ENCODE measurements at regions not wholly inside any gene's neighbourhood (a gene's known extent, or its start where the extent isn't known, plus 50 kb on each side); places are given as distances from the start of the nearest gene placed in this dataset.

GRCh38 chr12:94790825-94791224 lies 140.5 kb upstream of the TMCC3 start:
- H3K27me3 ChIP-seq (ENCODE audit: control insufficient read depth in 3 of 3, insufficient read depth in 3 of 3, low read length in 2 of 3) = no peaks in the 10 kb centered on the region
- no peaks in the 10 kb centered on the region for H3K36me3 ChIP-seq (ENCODE audit: control insufficient read depth in 4 of 4, insufficient read depth in 4 of 4, low read length in 4 of 4)
- WGBS, 2 donors = 78 to 83% methylated on average over 3 of the region's 3 CpGs
- DNase-seq (no peak), ATAC-seq (ENCODE audit: insufficient read depth, low FRiP score) (no peak)
- H3K9me3 ChIP-seq (ENCODE audit: control insufficient read depth in 4 of 4, insufficient read depth in 3 of 4, low read length in 3 of 4) = peaks cover 0 to 2% (median 0%) of the 10 kb centered on the region in 4 donors
- no peak overlapping the region for H3K4me3 ChIP-seq
- no peak overlapping the region for H3K27ac ChIP-seq (ENCODE audit: low read depth in 1 of 2, low read length in 1 of 2)
- TF ChIP-seq CTCF (IDR thresholded peaks at IDR 0.05; ENCODE audit: control extremely low read depth, extremely low read depth) = no peak
- peaks cover 0 to 26% (median 5%) of the 10 kb centered on the region in 5 donors for H3K4me1 ChIP-seq (ENCODE audit: control insufficient read depth in 5 of 5, insufficient read depth in 5 of 5, low read length in 5 of 5)
- no peak overlapping the region for H3K9ac ChIP-seq (ENCODE audit: insufficient read depth in 1 of 2, low read length in 2 of 2)

- H3K9ac ChIP-seq (ENCODE audit: insufficient read depth in 1 of 2, low read length in 2 of 2) = no peak overlapping the region
- peaks cover 0 to 22% (median 5%) of the 10 kb centered on the region in 5 donors for H3K4me1 ChIP-seq (ENCODE audit: control insufficient read depth in 5 of 5, insufficient read depth in 5 of 5, low read length in 5 of 5)
- WGBS, 2 donors = 81 to 92% methylated on average over 3 of the region's 3 CpGs
- no peaks in the 10 kb centered on the region for H3K36me3 ChIP-seq (ENCODE audit: control insufficient read depth in 4 of 4, insufficient read depth in 4 of 4, low read length in 4 of 4)
- H3K27me3 ChIP-seq (ENCODE audit: control insufficient read depth in 3 of 3, insufficient read depth in 3 of 3, low read length in 2 of 3) = no peaks in the 10 kb centered on the region
- ATAC-seq (ENCODE audit: insufficient read depth, low FRiP score) (no peak), DNase-seq (no peak)
- H3K27ac ChIP-seq (ENCODE audit: low read depth in 1 of 2, low read length in 1 of 2) = no peak overlapping the region
- no peak overlapping the region for H3K4me3 ChIP-seq
- peaks cover 0 to 2% (median 0%) of the 10 kb centered on the region in 4 donors for H3K9me3 ChIP-seq (ENCODE audit: control insufficient read depth in 4 of 4, insufficient read depth in 3 of 4, low read length in 3 of 4)
- no peak for TF ChIP-seq CTCF (IDR thresholded peaks at IDR 0.05; ENCODE audit: control extremely low read depth, extremely low read depth)
Observed at GRCh38 chr12:94790370-94790769, 140.0 kb upstream of the TMCC3 start.

- WGBS, 2 donors = 56 to 58% methylated on average over 3 of the region's 3 CpGs
- Histone ChIP-seq H3K27me3 (ENCODE audit: control insufficient read depth in 3 of 3, insufficient read depth in 3 of 3, low read length in 2 of 3) (no peaks in the 10 kb centered on the region), H3K9me3 (ENCODE audit: control insufficient read depth in 4 of 4, insufficient read depth in 3 of 4, low read length in 3 of 4) (peaks cover 0 to 2% (median 0%) of the 10 kb centered on the region in 4 donors), H3K27ac (ENCODE audit: low read depth in 1 of 2, low read length in 1 of 2) (no peak overlapping the region), H3K4me3 (no peak overlapping the region), H3K9ac (ENCODE audit: insufficient read depth in 1 of 2, low read length in 2 of 2) (no peak overlapping the region), H3K4me1 (ENCODE audit: control insufficient read depth in 5 of 5, insufficient read depth in 5 of 5, low read length in 5 of 5) (peaks cover 0 to 19% (median 5%) of the 10 kb centered on the region in 5 donors), H3K36me3 (ENCODE audit: control insufficient read depth in 4 of 4, insufficient read depth in 4 of 4, low read length in 4 of 4) (no peaks in the 10 kb centered on the region)
- DNase-seq (no peak), ATAC-seq (ENCODE audit: insufficient read depth, low FRiP score) (no peak)
- TF ChIP-seq CTCF (IDR thresholded peaks at IDR 0.05; ENCODE audit: control extremely low read depth, extremely low read depth) = no peak
Observed at GRCh38 chr12:94789510-94790225, 139.3 kb upstream of the TMCC3 start.

Data from lung (tissue), 11 donors.